ENCODE measurements at regions not wholly inside any gene's neighbourhood (a gene's known extent, or its start where the extent isn't known, plus 50 kb on each side); places are given as distances from the start of the nearest gene placed in this dataset.

- H3K9me3 ChIP-seq (ENCODE audit: control insufficient read depth, insufficient read depth, low read length) = peaks cover 2% of the 10 kb centered on the region; the same call in 1 of the 2 replicates
- H3K56ac ChIP-seq (ENCODE audit: extremely low read depth, insufficient read depth, low read length) = no peak overlapping the region
- no peak for TF ChIP-seq RFX5 (IDR thresholded peaks at IDR 0.05; ENCODE audit: low read depth, low read length)
- no peak for TF ChIP-seq RCOR1 (IDR thresholded peaks at IDR 0.05; ENCODE audit: insufficient replicate concordance, low read length)
- no peak for TF ChIP-seq FOS (IDR thresholded peaks at IDR 0.05; ENCODE audit: low read depth, low read length)
- TF ChIP-seq MAZ (IDR thresholded peaks at IDR 0.05; ENCODE audit: borderline replicate concordance, low read depth, low read length) = no peak
- TF ChIP-seq RAD21 (IDR thresholded peaks at IDR 0.05; ENCODE audit: low read length) = no peak
- no peak for TF ChIP-seq MXI1 (IDR thresholded peaks at IDR 0.05; ENCODE audit: borderline replicate concordance, low read depth, low read length)
- TF ChIP-seq SMC3 (IDR thresholded peaks at IDR 0.05; ENCODE audit: low read depth, low read length) = no peak
- H3K14ac ChIP-seq (replicated peaks; ENCODE audit: low read depth, low read length) = no peak overlapping the region
- no peak for DNase-seq
- H2BK120ac ChIP-seq (ENCODE audit: low read depth, low read length) = no peak overlapping the region
- no peak overlapping the region for H4K91ac ChIP-seq (ENCODE audit: insufficient read depth, low read depth, low read length)
- H2AK9ac ChIP-seq (replicated peaks; ENCODE audit: low read depth, low read length, poor library complexity) = no peak overlapping the region
- no peaks in the 10 kb centered on the region for H3K79me1 ChIP-seq (ENCODE audit: low read depth in 1 of 2, low read length in 2 of 2)
- no peaks in the 10 kb centered on the region for H3K9me1 ChIP-seq (ENCODE audit: insufficient read depth, low read length)
- H3K4me1 ChIP-seq (ENCODE audit: control insufficient read depth, insufficient read depth, low read length) = no peaks in the 10 kb centered on the region
- no peak overlapping the region for H4K8ac ChIP-seq (ENCODE audit: low read depth in 2 of 2, low read length in 2 of 2)
- no peaks in the 10 kb centered on the region for H4K20me1 ChIP-seq (ENCODE audit: insufficient read depth, low read length)
- H2AK5ac ChIP-seq (ENCODE audit: low read depth, low read length) = no peak overlapping the region
- intact Hi-C loops (cut with micrococcal nuclease) = no loop called here
- H2AFZ ChIP-seq (replicated peaks; ENCODE audit: low read length, poor library complexity) = no peak overlapping the region
- H3K27me3 ChIP-seq (ENCODE audit: control insufficient read depth, insufficient read depth, low read length) = no peaks in the 10 kb centered on the region
- H3K23ac ChIP-seq (ENCODE audit: low read depth, low read length) = no peak overlapping the region
- no CpG with 5 or more reads among the region's 2 CpGs for WGBS, 2 experiments (ENCODE audit: extremely low coverage in 2 of 2, insufficient read length in 1 of 2)
- H3K36me3 ChIP-seq (ENCODE audit: control insufficient read depth, insufficient read depth, low read length) = no peaks in the 10 kb centered on the region
- ChIA-PET POLR2A (ENCODE audit: unreplicated experiment) (no interaction called here), CTCF (no interaction called here)
- H2BK15ac ChIP-seq (ENCODE audit: low read depth, low read length) = no peak overlapping the region
- H2BK20ac ChIP-seq (ENCODE audit: low read depth, low read length) = no peak overlapping the region
- H3K27ac ChIP-seq (ENCODE audit: insufficient read depth, low read length) = no peak overlapping the region
- dilution Hi-C loops (cut with HindIII; ENCODE audit: low sequenced_read_pairs, unreplicated experiment) = no loop called here
- ATAC-seq (ENCODE audit: low read depth) = no peak
- H3K4me3 ChIP-seq (ENCODE audit: insufficient read depth, low read depth, low read length) = no peak overlapping the region
- no peak overlapping the region for H4K5ac ChIP-seq (ENCODE audit: low read depth, low read length)
- H3K4me2 ChIP-seq (ENCODE audit: low read depth, low read length) = no peak overlapping the region
- BruUV-seq (replicated peaks) = no TSS peak
- no peak overlapping the region for H3K18ac ChIP-seq (ENCODE audit: low read depth, low read length)
- no peak overlapping the region for H2BK5ac ChIP-seq (ENCODE audit: low read depth, low read length, poor library complexity, severe bottlenecking)
- H3K4ac ChIP-seq (ENCODE audit: low read depth, low read length) = no peak overlapping the region
- no peak overlapping the region for H3K9ac ChIP-seq (ENCODE audit: low read depth, low read length)
- in situ Hi-C loops (cut with MboI; ENCODE audit: low sequenced_read_pairs) = no loop called here
Observed at GRCh38 chr19:31531326-31531725, 182.1 kb upstream of the TSHZ3 start.

Measured in IMR-90 (cell line).